Gastroesophageal sphincter (tissue), 3 donors: ENCODE measurements at regions not wholly inside any gene's neighbourhood (a gene's known extent, or its start where the extent isn't known, plus 50 kb on each side); places are given as distances from the start of the nearest gene placed in this dataset.

Source experiments
- CTCF ChIP-seq, 4 experiments: fragments of 200-600 bp in 2 of 4; fragments of 450-650 bp in 2 of 4; sonication (generic) in 1 of 4; IDR thresholded peaks; one replicate each; pipeline ENCODE4 v1.5.1; 2017 to 2019; ENCODE audit warnings: antibody characterized with exemption in 4 of 4, mild to moderate bottlenecking in 2 of 4, moderate library complexity in 2 of 4
- EP300 ChIP-seq: sonication (generic); formaldehyde crosslinking; IDR thresholded peaks from one replicate; pipeline ENCODE4 v1.6.1; 2017; ENCODE audit warnings: antibody characterized with exemption, mild to moderate bottlenecking
- POLR2A ChIP-seq, 2 donors: fragments of 450-650 bp; IDR thresholded peaks; one replicate each; pipeline ENCODE4 v1.6.1; 2017; ENCODE audit warnings: antibody characterized with exemption in 2 of 2, mild to moderate bottlenecking in 2 of 2, moderate library complexity in 1 of 2
- POLR2AphosphoS5 ChIP-seq: sonication (generic); formaldehyde crosslinking; IDR thresholded peaks from one replicate; pipeline ENCODE4 v1.6.1; 2017; ENCODE audit warnings: antibody characterized with exemption

GRCh38 chr11:109486129-109486528, 64.1 kb downstream of the C11orf87 start:
- no peak for TF ChIP-seq CTCF (IDR thresholded peaks at IDR 0.05)
- TF ChIP-seq EP300: no peak
- no peak for TF ChIP-seq POLR2AphosphoS5
- no peak for TF ChIP-seq POLR2A (IDR thresholded peaks at IDR 0.05)
